22Rv1 (cell line): ENCODE measurements at regions not wholly inside any gene's neighbourhood (a gene's known extent, or its start where the extent isn't known, plus 50 kb on each side); places are given as distances from the start of the nearest gene placed in this dataset.

ENCODE experiments used
- CTCF ChIP-seq: fragments of 450-650 bp; IDR thresholded peaks from 2 replicates; pipeline ENCODE4 v1.5.1; 2017; ENCODE audit warnings: mild to moderate bottlenecking
- ZFX ChIP-seq: fragments of 450-650 bp; IDR thresholded peaks from 2 replicates; pipeline ENCODE4 v1.6.1; 2017; ENCODE audit warnings: antibody characterized with exemption, borderline replicate concordance

GRCh38 chr3:83877910-83878309 lies 1080.9 kb upstream of the CADM2 start:
- TF ChIP-seq CTCF (no peak), ZFX (no peak)
